SU-DHL-6 (cell line): ENCODE measurements at regions not wholly inside any gene's neighbourhood (a gene's known extent, or its start where the extent isn't known, plus 50 kb on each side); places are given as distances from the start of the nearest gene placed in this dataset.

Experiments used
- EZH2phosphoT487 ChIP-seq: fragments of 200-600 bp; sonication (generic), shearing (Covaris generic); conservative IDR thresholded peaks from 2 replicates; pipeline ENCODE4 v1.6.1; 2018; ENCODE audit warnings: mild to moderate bottlenecking, antibody characterized with exemption, low read length, moderate library complexity, mixed read lengths
- TF ChIP-seq, protein P1 (sequence below): fragments of 200-600 bp; sonication (generic); IDR thresholded peaks from one replicate; pipeline ENCODE4 v1.5.1; 2017; ENCODE audit warnings: antibody characterized with exemption, mild to moderate bottlenecking, low read length, moderate library complexity; ENCODE audit not compliant: insufficient read depth, poor library complexity, severe bottlenecking

DNA sequence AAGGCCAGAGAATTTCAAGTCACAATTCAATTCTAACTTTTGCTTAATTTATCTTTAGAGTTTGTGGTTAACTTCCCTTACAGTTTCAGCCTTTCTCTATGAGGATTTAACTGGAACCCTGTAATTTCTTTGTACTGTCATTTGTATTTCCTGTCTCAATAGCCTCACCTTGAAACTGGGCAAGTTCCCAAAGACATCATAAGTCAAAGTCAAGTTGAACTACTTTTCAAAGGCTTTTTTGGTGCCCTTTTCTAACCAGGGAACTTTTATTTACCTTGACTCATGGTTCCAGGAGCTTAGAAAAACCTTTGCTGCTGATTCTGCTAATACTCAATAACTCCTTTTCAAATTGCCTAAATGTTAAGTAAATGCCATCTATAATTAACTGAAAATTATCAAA, 200.8 kb upstream of the KRR1 start:
- TF ChIP-seq, protein P1, sequence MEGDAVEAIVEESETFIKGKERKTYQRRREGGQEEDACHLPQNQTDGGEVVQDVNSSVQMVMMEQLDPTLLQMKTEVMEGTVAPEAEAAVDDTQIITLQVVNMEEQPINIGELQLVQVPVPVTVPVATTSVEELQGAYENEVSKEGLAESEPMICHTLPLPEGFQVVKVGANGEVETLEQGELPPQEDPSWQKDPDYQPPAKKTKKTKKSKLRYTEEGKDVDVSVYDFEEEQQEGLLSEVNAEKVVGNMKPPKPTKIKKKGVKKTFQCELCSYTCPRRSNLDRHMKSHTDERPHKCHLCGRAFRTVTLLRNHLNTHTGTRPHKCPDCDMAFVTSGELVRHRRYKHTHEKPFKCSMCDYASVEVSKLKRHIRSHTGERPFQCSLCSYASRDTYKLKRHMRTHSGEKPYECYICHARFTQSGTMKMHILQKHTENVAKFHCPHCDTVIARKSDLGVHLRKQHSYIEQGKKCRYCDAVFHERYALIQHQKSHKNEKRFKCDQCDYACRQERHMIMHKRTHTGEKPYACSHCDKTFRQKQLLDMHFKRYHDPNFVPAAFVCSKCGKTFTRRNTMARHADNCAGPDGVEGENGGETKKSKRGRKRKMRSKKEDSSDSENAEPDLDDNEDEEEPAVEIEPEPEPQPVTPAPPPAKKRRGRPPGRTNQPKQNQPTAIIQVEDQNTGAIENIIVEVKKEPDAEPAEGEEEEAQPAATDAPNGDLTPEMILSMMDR = no peak
- no peak for TF ChIP-seq EZH2phosphoT487
